ENCODE measurements at regions not wholly inside any gene's neighbourhood (a gene's known extent, or its start where the extent isn't known, plus 50 kb on each side); places are given as distances from the start of the nearest gene placed in this dataset.
"Not testable (repeated sequence)": the region's sequence is repeated elsewhere in the genome, so short reads cannot be mapped to it uniquely, and the experiment has no call there.

DNA sequence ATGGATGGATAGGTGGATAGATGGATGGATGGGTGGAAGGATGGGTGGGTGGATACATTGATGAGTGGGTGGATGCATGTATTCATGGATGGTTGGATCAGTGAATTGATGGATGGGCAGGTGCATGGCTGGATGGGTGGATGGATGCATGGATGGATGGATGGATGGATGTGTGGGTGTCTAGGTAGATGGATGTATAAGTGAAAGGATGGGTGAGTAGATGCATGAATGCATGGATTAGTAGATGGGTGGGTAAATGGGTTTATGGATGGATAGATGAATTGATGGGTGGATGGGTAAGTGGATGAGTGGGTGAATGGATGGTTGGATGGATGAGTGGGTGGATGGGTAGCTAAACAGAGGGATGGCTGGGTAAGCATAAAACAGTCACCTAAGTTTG lies 135.6 kb downstream of the NPIPB11 start:
- TF ChIP-seq CTCF (IDR thresholded peaks at IDR 0.05 in 4 of 5, conservative IDR thresholded peaks at IDR 0.05 in 1 of 5); POLR2A (IDR thresholded peaks at IDR 0.05): not testable (repeated sequence)

Measured in gastrocnemius medialis (tissue), 4 donors.